CD4-positive, alpha-beta T cell treated with Interleukin-4 for 1 hour (primary cell): ENCODE measurements at regions not wholly inside any gene's neighbourhood (a gene's known extent, or its start where the extent isn't known, plus 50 kb on each side); places are given as distances from the start of the nearest gene placed in this dataset.
A peak's percentile ranks its signal among the peaks of the same experiment; 100 is the strongest.
"Not testable (repeated sequence)": the region's sequence is repeated elsewhere in the genome, so short reads cannot be mapped to it uniquely, and the experiment has no call there.

Experiments
- DNase-seq, 2 donors: peaks; one replicate each; pipeline ENCODE4 v3.0.0-alpha.2; 2020 to 2022

DNA sequence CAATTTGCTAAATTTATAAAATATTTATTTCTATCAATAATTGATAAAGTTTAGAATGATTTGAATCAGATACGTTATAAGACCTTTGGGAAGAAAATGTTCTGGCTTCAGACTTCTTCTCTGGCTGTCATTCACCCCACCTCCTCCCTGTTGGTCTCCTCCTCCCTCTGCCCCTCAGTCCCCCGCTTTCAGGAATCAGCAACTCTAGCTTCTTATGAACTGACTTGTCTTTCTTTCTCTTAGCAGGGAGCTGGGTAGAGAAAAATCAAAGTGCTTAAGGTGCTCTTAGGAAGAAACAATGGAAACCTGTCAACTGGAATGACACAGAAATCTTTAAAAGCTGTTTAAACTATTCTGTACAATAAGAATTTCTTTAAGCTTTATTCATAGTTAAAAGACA, 71.3 kb upstream of the ETV3 start:
- DNase-seq, result no peak

GRCh38 chr1:157205982-157206381, 67.8 kb upstream of the ETV3 start:
- DNase-seq, result not testable (repeated sequence)

DNA sequence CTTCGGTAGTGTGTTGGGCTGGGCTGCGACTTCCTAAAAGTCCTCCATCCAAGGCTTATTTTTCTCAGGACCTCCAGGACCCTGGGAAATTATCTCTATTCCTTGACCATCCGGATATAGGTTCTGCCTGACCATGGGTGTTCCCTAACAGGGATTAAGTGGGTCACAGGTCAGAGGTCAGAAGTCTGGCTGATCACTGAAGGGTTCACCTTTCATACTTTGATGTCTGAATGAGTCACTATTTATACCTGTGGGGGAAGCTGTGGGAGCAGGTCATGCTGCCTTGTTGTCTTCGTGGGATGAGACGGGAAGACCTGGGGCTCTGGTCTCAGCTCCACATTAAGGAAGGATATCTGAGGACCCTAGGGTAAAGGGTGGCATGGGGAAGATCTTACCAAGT, 65.0 kb upstream of the ETV3 start:
- no peak for DNase-seq

- DNase-seq, result no peak
These were observed 64.1 kb upstream of the ETV3 start for GRCh38 chr1:157202331-157202730.

- DNase-seq, result no peak
These were observed 63.6 kb upstream of the ETV3 start for GRCh38 chr1:157201767-157202166.

DNA sequence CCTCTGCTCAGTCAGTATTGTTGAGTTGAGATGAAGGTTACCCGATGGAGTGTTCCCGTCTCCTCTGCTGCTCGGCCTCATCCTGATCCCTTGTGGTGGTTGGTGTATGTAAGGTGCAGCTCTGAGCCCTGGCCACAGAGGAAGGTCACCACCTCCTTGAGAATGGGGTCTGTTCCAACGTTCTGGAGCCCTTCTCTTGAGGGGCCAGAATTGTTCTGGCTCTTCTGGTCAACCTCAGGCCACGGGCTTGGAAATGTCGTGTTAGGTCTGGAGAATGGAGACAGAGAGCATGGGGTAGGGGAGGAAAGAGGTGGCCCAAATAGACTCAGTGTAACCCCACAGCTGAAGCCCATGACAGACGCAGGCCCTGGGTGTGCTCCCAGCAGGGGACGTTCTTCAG, 62.3 kb upstream of the ETV3 start:
- DNase-seq, result no peak

DNA sequence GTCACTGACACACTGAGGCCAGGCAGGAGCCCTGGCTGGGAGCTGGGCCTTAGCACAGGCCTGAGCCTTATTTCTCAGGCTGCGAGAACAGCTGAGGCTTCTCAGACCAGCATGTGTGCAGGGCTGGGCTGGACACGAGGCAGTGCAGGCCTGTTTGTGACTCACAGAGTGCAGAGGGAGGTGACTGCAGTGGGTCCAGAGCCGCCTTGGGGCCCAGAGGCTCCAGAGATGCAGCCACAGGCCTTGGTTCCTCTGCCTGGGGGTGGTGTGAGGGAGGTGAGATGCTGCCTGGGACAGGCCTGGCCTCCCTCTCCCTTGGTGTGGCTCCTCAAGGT, 61.2 kb upstream of the ETV3 start:
- no peak for DNase-seq

GRCh38 chr1:157198619-157199420, 60.6 kb upstream of the ETV3 start:
- DNase-seq, result no peak

DNA sequence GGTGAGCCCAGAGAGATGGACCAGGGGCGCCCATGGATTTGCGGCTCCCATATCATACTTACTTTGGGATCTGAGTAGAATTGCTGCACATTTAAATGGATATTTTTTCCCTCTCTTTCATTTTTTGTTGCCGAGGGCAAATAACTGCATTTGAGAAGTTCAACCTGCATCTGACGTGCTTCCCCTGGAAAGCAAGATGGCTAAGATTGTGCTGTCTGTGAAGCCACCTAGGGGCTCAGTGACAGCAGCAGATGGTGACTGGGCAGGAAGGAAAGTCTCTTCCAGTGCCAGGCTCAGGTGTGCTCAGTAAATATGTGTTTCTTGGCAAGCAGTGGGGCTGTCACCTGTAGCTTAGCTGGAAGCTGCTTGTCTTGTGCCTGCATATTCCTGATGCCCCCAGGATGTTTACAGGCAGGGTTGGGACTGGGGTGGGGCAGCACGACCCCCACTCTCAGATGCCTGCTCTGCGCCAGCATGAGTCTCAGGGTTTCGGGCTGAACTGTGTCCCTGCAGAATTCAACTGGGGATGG, 59.8 kb upstream of the ETV3 start:
- no peak for DNase-seq

GRCh38 chr1:157196670-157197456, 58.7 kb upstream of the ETV3 start:
- not testable (repeated sequence) for DNase-seq

DNA sequence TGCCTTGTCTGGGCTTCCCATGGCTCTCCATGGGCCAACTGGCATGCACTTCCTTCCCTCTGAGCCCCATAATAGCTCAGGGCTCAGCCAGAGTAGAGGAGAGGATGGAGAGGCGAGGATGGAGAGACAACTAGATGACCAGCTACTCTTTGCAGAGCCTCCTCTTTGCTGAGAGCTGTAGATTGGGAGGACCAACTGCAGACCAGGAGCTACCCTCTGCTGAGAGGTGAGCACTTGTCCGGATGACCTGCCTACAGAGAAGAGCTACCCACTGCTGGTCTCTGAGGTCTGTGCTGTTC, 58.0 kb upstream of the ETV3 start:
- DNase-seq, result no peak

- no peak for DNase-seq
These were observed 57.5 kb upstream of the ETV3 start for GRCh38 chr1:157195521-157196244.

DNA sequence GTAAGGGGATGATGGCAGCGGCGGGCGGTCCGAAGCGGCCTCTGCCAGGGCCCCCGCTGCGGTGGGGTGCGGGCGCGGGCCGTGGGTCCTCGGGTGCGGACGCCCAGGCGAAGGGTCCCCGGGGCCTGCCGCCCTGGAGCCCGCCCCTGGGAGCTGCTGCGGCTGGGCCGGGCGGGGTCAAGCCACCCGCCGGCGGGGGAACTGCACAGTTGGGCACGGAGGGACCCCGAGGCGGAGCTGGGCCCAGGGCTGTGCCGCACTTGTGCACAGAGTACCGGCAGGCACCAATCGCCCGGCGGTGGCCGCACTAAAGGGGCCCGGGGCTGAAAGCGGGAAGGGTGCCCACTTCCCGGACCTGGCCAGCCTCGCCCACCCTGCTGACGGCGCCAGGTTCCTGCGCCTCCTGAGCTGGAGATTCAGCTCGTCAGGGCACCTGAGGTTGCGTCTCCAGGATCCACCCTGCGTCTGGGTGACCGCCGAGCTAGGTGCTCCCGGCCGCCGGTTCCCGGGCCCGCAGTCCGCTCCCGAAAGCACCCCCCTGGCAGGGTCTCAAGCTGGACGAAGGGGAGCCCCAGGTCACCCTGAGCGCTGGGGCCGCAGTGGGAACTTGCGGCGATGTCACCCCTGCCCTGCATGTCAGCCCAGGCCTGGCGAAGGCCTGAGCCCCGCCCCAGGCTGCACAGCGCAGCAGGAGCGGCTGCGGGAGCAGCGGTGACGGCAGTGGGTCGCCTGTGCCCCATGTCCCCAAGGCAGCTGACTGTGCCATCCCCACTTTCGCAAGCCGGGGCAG, 56.7 kb upstream of the ETV3 start:
- no peak for DNase-seq

DNA sequence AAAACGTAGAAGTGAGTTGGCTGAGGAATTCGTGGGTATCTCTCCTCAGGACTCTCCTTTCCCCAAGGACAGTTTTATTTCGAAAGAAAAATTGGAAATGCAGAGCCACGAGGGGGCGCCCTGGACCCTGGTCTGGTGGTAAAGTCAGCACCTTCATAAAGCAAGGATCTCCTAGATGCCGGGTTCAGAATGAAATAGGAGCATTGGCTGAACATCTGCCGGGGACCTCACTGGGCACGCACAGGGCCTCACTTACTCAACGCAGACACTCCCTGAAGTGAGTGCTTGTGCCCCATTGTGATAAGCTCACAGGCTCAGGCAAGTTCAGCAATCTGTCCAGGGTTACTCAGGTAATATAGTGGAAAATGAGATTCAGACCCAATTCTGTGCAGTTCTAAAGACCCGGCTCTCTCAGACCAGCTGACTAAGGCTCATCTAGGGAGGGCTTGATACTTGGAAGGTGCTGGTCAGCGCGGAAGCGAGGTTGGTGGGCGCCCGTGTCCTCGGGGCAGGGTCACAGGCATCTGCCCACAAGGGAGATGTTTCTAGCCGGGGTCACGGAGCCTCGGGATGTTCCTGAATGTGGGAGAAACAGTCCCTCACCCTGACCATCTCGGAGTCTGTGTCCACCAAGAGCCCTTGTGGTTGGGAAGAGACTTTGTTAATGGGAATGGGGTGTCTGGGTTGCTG, 55.7 kb upstream of the ETV3 start:
- peak; percentile 24 to 40 for DNase-seq

DNA sequence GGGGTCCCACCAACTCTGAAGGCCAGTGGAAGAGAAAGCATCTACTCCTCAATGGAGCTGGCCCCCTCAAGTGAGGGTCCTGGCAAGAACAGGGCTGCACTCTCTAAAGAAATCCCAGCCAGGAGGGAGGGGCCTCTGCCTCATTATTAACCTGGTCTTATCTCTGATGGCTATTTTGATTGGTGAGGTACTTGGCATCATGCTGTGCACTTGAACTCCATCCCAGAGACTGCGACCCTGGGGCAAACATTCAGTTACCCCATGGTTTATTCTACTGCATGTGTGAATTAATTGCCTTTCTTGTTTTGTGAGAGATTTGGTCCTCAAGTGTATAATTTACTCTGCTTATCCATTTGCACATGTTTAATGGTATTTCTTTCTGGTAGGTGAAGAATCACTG, 55.0 kb upstream of the ETV3 start:
- DNase-seq, result no peak

GRCh38 chr1:157189986-157190982, 52.1 kb upstream of the ETV3 start:
- no peak for DNase-seq

DNA sequence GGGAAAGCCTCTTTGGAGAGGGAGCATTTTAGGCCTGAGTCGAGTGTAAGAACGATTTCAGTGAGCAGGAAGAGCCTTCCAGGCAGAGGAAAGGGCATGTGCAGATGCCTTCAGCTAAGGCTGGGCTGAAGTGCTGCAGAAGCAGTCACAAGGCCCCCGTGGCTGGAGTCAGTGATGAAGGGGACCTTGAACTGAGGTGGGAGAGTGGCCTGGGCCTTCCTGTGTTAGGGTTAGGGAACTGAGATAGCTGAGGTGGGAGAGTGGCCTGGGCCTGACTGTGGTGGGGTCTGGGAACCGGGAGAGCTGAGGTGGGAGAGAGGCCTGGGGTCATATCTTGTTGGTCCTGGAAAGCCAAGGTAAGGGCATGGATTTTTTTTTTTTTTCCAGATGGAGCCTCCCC, 50.9 kb upstream of the ETV3 start:
- DNase-seq, result no peak
